Effector memory CD4-positive, alpha-beta T cell (primary cell): ENCODE measurements at regions not wholly inside any gene's neighbourhood (a gene's known extent, or its start where the extent isn't known, plus 50 kb on each side); places are given as distances from the start of the nearest gene placed in this dataset.

Source experiments
- DNase-seq, 3 donors: peaks; one replicate each; pipeline ENCODE4 v3.0.0-alpha.2; 2020
- H3K27ac ChIP-seq: 2 replicates; pipeline ENCODE4 v1.7.0; 2013; ENCODE audit warnings: mild to moderate bottlenecking, low read length, moderate library complexity; ENCODE audit not compliant: insufficient read depth, poor library complexity, severe bottlenecking
- H3K27me3 ChIP-seq: replicated peaks from 2 replicates; pipeline ENCODE4 v1.7.0; 2013; ENCODE audit warnings: mild to moderate bottlenecking, low read length; ENCODE audit not compliant: insufficient read depth, control insufficient read depth, poor library complexity, severe bottlenecking
- H3K36me3 ChIP-seq: 2 replicates; pipeline ENCODE4 v1.7.0; 2013; ENCODE audit warnings: mild to moderate bottlenecking, low read length, moderate library complexity; ENCODE audit not compliant: control insufficient read depth, insufficient read depth
- H3K4me1 ChIP-seq: 2 replicates; pipeline ENCODE4 v1.7.0; 2013; ENCODE audit warnings: low read length, mild to moderate bottlenecking; ENCODE audit not compliant: control insufficient read depth, insufficient read depth, poor library complexity, severe bottlenecking
- H3K4me3 ChIP-seq: 2 replicates; pipeline ENCODE4 v1.7.0; 2013; ENCODE audit warnings: low read length, low read depth, mild to moderate bottlenecking; ENCODE audit not compliant: insufficient read depth, poor library complexity, severe bottlenecking
- H3K9me3 ChIP-seq: 2 replicates; pipeline ENCODE4 v1.7.0; 2013; ENCODE audit warnings: mild to moderate bottlenecking, low read length, moderate library complexity; ENCODE audit not compliant: control insufficient read depth

- Histone ChIP-seq H3K36me3 (no peaks in the 10 kb centered on the region), H3K4me1 (no peaks in the 10 kb centered on the region), H3K27me3 (no peaks in the 10 kb centered on the region), H3K27ac (no peak overlapping the region), H3K9me3 (no peaks in the 10 kb centered on the region), H3K4me3 (no peak overlapping the region)
- DNase-seq, result no peak
These were observed 1668.3 kb downstream of the PLA2G4A start for GRCh38 chr1:188497020-188497419.

GRCh38 chr1:188499690-188500089 is 1670.9 kb downstream of the PLA2G4A start:
- Histone ChIP-seq H3K9me3 (no peaks in the 10 kb centered on the region), H3K36me3 (no peaks in the 10 kb centered on the region), H3K4me3 (no peak overlapping the region), H3K4me1 (no peaks in the 10 kb centered on the region), H3K27ac (no peak overlapping the region), H3K27me3 (no peaks in the 10 kb centered on the region)
- DNase-seq, result no peak

- no peak for DNase-seq
- H3K27ac ChIP-seq, result no peak overlapping the region
- no peaks in the 10 kb centered on the region for H3K27me3 ChIP-seq
- H3K36me3 ChIP-seq, result no peaks in the 10 kb centered on the region
- H3K4me1 ChIP-seq, result no peaks in the 10 kb centered on the region
- H3K4me3 ChIP-seq, result no peak overlapping the region
- H3K9me3 ChIP-seq, result no peaks in the 10 kb centered on the region
These were observed 1686.2 kb downstream of the PLA2G4A start for GRCh38 chr1:188514917-188515316.

- no peaks in the 10 kb centered on the region for H3K27me3 ChIP-seq
- no peak overlapping the region for H3K27ac ChIP-seq
These were observed 1688.4 kb downstream of the PLA2G4A start for GRCh38 chr1:188517139-188517538.

GRCh38 chr1:188551176-188551575 is 1722.4 kb downstream of the PLA2G4A start:
- Histone ChIP-seq H3K36me3 (no peaks in the 10 kb centered on the region), H3K4me3 (no peak overlapping the region), H3K9me3 (no peaks in the 10 kb centered on the region), H3K27me3 (no peaks in the 10 kb centered on the region), H3K27ac (no peak overlapping the region), H3K4me1 (no peaks in the 10 kb centered on the region)
- no peak for DNase-seq

More at GRCh38 chr1:188517139-188517538, 1688.4 kb downstream of the PLA2G4A start:
- Histone ChIP-seq H3K36me3 (no peaks in the 10 kb centered on the region), H3K4me3 (no peak overlapping the region), H3K9me3 (no peaks in the 10 kb centered on the region), H3K4me1 (no peaks in the 10 kb centered on the region)
- no peak for DNase-seq

GRCh38 chr1:188557053-188557452 is 1728.3 kb downstream of the PLA2G4A start:
- Histone ChIP-seq H3K27me3 (no peaks in the 10 kb centered on the region), H3K4me1 (no peaks in the 10 kb centered on the region), H3K27ac (no peak overlapping the region), H3K4me3 (no peak overlapping the region), H3K36me3 (no peaks in the 10 kb centered on the region), H3K9me3 (no peaks in the 10 kb centered on the region)
- no peak for DNase-seq

- DNase-seq, result no peak
- Histone ChIP-seq H3K27me3 (no peaks in the 10 kb centered on the region), H3K4me1 (no peaks in the 10 kb centered on the region), H3K36me3 (no peaks in the 10 kb centered on the region), H3K27ac (no peak overlapping the region), H3K9me3 (no peaks in the 10 kb centered on the region), H3K4me3 (no peak overlapping the region)
These were observed 1754.3 kb downstream of the PLA2G4A start for GRCh38 chr1:188582911-188583532.

GRCh38 chr1:188584119-188584518 is 1755.4 kb downstream of the PLA2G4A start:
- Histone ChIP-seq H3K27ac (no peak overlapping the region), H3K9me3 (no peaks in the 10 kb centered on the region), H3K27me3 (no peaks in the 10 kb centered on the region), H3K4me1 (no peaks in the 10 kb centered on the region), H3K4me3 (no peak overlapping the region), H3K36me3 (no peaks in the 10 kb centered on the region)
- no peak for DNase-seq

GRCh38 chr1:188590641-188591040 is 1761.9 kb downstream of the PLA2G4A start:
- no peaks in the 10 kb centered on the region for H3K9me3 ChIP-seq
- H3K36me3 ChIP-seq, result no peaks in the 10 kb centered on the region
- no peak overlapping the region for H3K4me3 ChIP-seq
- no peak for DNase-seq
- no peaks in the 10 kb centered on the region for H3K27me3 ChIP-seq
- H3K4me1 ChIP-seq, result no peaks in the 10 kb centered on the region
- H3K27ac ChIP-seq, result no peak overlapping the region

GRCh38 chr1:188594542-188595235 is 1765.9 kb downstream of the PLA2G4A start:
- H3K36me3 ChIP-seq, result no peaks in the 10 kb centered on the region
- no peak overlapping the region for H3K4me3 ChIP-seq
- H3K27ac ChIP-seq, result no peak overlapping the region
- H3K4me1 ChIP-seq, result no peaks in the 10 kb centered on the region
- H3K9me3 ChIP-seq, result no peaks in the 10 kb centered on the region
- H3K27me3 ChIP-seq, result no peaks in the 10 kb centered on the region
- DNase-seq, result no peak
